ENCODE measurements at regions not wholly inside any gene's neighbourhood (a gene's known extent, or its start where the extent isn't known, plus 50 kb on each side); places are given as distances from the start of the nearest gene placed in this dataset.
"Not testable (repeated sequence)": the region's sequence is repeated elsewhere in the genome, so short reads cannot be mapped to it uniquely, and the experiment has no call there.

- no peak for DNase-seq
Observed at GRCh38 chr2:142615876-142616275, 261.6 kb upstream of the KYNU start.

DNA sequence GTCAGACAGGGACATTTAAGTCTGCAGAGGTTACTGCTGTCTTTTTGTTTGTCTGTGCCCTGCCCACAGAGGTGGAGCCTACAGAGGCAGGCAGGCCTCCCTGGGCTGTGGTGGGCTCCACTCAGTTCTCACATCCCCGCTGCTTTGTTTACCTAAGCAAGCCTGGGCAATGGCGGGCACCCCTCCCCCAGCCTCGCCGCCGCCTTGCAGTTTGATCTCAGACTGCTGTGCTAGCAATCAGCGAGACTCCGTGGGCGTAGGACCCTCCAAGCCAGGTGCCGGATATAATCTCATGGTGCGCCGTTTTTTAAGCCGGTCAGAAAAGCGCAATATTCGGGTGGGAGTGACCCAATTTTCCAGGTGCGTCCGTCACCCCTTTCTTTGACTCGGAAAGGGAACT, 264.3 kb upstream of the KYNU start:
- DNase-seq: not testable (repeated sequence)

DNA sequence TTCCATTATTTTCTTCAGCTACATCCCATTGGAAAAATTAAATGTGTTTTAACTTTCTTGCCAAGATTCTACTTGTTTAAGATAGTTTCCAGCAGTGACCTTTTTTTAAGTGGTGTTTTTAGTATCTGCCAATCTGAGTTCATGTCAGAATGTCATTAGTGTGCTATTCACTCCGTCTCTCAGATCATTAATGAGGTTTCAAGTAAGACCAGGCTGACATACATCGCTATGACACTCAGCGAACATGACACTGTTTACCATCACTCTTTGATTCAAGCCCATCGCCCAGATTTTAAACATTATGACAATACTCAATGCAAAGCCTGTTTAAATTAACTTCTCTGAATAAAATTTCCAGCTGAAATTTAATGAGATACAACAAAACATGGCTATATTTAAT, 272.0 kb upstream of the KYNU start:
- DNase-seq: no peak

GRCh38 chr2:142603759-142604158, 273.7 kb upstream of the KYNU start:
- no peak for DNase-seq

GRCh38 chr2:142602418-142602989, 275.0 kb upstream of the KYNU start:
- DNase-seq: no peak

DNA sequence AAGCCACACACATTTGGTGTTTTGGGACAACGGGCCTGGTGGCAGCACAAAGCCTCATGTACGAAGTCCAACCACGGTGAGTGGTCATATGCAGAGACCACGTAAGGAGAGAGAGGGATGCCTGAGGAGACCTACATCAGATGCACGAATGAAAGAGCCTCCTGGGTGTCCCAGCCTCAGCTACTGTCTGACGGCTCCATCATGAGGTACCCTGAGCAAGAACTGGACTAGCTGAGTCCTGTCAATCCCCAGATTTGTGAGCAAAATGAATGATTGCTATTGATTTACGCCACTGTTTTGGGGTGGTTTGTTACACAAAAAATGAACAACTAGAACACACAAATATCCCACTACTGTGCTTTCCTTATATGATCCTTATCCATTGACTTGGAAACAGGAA, 275.7 kb upstream of the KYNU start:
- no peak for DNase-seq

DNA sequence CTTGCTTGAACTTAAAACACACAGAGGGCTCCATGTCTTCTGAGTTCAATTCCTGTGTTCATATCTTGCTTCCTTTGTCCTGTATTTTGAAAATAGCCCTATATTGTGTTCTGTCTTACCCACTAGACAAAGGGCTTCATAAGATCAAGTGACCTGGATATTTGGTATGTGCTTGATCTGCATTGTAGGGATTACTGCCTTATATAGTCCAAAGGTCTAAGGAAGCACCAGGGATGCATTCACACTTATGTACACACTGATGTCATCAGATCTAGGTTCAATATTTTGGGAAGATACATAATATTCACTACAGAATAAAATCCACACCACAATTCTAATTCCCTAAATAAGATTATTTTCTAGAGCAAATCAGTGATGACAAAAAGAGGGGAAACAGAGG, 278.0 kb upstream of the KYNU start:
- DNase-seq: no peak

DNA sequence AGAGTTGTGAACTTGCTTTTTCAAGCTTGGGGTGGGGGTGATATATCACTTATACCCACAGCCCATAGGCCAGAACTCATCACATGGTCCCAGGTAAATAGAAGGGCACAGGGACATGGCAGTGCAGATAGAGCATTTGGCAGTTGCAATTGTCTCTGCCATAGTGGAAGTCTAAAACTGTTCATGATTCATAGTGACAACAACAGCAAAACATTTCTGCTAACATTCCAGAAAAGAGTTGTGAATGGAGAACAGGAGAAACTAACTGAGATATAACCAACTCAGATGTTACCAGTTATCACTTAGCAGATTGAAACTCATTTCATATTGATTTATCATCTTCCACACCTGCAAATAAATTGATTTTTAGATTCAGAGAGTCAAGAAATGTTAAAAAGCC, 278.6 kb upstream of the KYNU start:
- DNase-seq: no peak

DNA sequence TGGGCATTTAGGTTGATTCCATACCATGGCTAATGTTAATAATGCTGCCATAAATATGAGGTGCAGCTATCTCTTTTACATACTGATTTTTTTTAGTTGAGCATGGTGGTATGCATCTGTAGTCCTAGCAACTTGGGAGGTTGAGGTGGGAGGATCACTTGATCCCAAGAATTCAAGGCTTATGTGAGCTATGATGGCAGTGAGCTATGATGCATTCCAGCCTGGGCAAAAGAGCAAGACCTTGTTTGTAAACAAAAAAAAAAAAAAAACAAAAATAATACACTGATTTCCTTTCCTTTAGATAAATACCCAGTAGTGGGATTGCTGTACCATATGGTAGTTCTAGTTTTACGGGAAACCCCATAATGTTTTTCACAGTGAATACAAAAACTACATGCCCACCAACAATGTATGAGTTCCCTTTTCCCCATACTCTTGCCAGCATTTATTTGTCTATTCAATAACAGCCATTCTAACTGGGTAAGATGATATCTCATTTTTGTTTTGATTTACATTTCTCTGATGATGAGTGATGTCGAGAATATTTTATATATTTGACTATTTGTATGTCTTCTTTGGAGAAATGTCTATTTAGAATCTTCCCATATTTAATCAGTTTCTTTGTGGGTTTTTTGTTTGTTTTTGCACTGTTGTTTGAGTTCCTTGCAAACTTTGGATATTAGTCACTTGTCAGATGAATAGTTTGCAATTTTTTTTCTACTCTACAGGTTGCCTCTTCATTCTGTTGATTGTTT, 281.0 kb upstream of the KYNU start:
- DNase-seq: no peak

GRCh38 chr2:142594935-142595334, 282.5 kb upstream of the KYNU start:
- no peak for DNase-seq

DNA sequence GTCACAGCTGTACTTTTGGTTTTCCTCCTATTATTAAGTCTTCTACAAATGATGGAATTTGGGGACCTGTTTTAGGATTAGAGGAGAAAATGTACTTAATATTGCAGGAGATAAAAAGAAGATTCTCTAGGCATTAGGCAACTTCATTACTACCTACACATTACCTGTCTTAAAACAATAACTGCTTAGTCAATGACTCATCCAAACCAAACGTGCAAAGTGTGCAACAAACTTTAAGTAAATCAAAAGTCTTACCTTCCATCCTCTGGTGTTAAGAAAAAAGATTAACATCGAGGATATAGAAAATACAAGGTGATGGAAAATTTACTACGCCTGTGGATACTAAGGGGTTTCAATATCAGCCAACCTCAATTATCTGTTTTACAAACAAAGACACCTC, 285.3 kb upstream of the KYNU start:
- no peak for DNase-seq

DNA sequence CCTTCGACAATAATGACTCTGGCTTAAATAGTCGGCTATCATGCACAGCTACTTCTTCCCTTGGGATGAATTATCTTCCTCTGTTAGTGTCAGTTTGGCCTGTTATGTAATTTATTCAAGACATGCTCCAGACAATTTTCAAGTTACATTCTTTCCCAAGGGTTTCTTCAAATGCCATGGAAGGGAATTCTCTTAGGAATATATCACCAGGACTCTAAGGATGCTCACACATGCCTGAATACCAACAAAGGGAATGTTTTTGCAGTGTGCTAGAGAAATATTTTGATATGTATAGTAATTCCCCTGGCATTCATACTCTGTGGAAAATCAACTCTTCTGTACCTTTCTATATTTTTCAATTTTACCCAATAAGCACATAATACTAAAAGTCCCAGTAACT, 286.0 kb upstream of the KYNU start:
- DNase-seq: no peak

DNA sequence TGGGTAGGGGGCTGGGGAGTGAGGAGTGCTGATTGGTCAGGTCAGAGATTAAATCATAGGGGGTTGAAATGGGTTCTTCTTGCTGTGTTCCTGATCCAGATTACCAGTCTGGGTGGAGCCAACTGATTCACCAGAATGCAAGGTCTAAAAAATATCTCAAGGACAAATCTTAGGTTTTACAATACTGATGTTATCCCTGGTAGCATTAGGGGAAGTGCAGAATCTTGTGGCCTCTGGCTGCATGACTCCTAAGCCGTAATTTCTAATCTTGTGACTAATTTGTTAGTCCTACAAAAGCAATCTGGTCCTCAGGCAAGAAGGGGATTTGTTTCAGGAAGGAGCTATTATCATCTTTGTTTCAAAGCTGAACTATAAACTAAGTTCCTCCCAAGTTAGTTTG, 289.2 kb upstream of the KYNU start:
- no peak for DNase-seq

GRCh38 chr2:142586693-142587580, 290.5 kb upstream of the KYNU start:
- DNase-seq: peak; percentile 5

GRCh38 chr2:142585785-142586184, 291.7 kb upstream of the KYNU start:
- DNase-seq: no peak

- DNase-seq: no peak
Observed at GRCh38 chr2:142582317-142582716, 295.1 kb upstream of the KYNU start.

DNA sequence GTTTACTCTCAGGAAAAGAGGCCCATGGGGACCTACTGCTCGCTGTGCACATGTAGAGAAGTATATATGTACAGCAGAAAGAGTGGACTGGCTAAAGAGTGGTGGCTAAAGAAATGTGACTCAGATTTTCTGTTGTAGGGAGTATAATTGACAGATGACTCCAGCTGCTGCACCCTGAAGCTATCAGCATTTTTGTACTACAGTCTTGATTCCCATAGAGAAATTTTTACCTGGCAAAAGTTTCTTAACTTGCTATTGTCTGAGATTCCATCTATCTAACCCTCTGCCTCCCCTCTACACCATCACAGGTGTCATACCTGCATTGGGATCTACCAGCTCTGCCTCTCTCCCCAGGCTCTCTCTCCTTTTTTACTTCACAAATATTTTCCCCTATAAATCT, 296.0 kb upstream of the KYNU start:
- no peak for DNase-seq

- no peak for DNase-seq
Observed at GRCh38 chr2:142580691-142581090, 296.8 kb upstream of the KYNU start.

DNA sequence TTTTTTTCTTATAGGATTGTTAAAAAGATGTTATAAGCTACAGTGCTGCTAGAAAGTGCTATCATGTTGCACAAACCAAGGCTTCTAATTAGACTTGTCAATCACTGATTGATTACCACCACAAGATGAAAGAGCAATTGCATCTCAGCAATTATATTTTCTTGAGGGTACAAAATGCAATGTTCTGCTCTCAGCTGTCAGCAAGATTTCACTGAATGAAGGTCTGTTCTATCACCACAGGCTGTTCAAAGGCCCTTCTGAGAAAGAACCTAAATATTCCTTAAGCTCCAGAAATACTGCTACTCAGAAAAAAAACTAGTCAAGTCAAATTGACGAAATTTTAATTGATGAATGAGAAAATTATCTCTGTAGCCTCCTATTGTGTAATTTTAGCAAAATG, 301.9 kb upstream of the KYNU start:
- no peak for DNase-seq

DNA sequence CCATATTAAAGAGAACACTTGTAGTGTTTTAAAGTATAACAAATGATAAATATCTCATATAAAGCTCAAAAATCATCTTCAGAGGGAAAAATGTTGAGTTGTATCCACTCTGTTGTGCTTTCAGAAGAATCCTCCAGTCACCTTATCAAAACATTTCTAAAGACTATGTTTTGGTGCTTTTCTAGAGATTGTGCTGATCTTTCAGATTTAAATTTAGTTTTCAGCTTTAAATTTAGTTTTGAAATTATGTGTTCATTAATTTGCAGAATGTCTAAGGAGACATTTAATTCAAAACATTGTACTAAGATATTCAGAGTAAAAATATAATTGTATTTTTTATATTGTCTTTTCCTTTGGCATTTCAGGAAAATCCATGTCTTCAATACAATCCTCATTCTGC, 303.1 kb upstream of the KYNU start:
- DNase-seq: no peak

DNA sequence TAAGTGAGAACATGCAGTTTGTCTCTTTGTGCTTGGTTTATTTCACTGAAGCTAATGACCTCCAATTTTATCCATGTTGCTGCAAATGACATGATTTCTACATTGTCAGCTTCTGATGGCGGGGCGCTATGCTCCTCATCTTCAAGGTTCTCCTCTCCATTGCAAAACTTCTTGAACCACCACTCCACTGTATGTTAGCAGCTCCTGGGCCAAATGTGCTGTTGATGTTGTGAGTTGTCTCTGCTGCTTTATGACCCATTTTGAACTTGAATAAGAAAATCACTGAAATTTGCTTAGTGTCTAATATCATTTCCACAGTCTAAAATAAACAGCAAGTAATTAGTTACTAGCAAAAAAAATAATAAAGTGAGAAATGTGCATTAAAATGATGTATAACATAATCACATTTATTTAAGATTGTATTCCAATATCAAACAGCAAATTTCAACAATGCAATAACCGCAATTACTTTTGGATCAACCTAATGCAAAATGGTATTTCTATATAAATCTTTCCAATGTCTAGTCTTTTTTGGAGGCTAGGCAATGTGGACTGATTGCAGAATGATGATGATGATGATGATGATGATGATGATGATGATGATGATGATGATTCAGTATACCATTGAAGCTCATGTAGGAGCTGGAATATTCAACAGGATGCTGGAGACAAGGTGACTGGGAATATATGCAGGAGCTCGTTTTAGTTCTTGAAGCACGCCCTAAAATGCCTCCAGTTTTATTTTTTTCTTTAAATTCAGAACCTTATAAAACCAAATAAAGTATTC, 304.9 kb upstream of the KYNU start:
- DNase-seq: no peak

DNA sequence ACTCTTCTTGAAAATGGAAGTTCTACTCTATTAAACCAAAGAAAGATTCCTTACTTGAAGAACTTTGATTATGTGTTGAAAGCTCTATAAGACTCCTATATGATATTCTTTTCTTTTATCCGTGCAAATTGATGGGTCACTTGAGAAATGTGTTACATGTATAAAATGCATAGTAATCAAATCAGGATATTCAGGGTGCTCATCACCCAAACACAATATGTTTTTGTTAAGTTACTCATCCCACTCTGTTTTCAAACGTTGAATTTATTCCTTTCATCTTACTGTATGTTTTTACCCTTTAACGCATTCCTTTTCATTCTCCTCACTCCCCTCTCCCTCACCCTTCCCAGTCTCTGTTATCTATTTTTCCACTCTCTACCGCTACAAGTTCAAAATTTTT, 305.5 kb upstream of the KYNU start:
- DNase-seq: no peak

DNA sequence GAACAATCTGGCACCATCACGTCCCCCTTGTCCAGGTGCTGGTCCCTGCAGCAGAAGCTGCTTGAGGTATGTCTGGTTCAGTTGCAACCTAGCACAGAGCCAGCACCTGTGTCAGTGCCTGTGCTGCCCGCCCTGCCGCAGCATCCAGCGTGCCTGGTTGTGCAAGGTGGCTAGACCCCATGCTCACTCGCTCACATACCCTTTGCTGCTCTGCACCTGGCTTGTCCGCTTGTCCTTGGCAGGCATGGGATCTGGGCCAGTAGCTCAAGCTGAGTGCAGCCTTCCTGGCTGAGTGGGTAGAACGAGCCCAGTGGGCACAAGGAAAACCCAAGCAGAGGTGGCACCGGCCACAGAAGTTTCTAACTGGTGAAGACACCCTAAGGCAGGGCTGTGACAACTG, 314.6 kb upstream of the KYNU start:
- no peak for DNase-seq
